ENCODE measurements at regions not wholly inside any gene's neighbourhood (a gene's known extent, or its start where the extent isn't known, plus 50 kb on each side); places are given as distances from the start of the nearest gene placed in this dataset.

- H3K27me3 ChIP-seq (ENCODE audit: control insufficient read depth, insufficient read depth, low read length), result no peaks in the 10 kb centered on the region
- Mint-ChIP-seq H3K9me3 (peaks cover 0 to 2% of the 10 kb centered on the region in 2 donors), H3K4me3 (no peak overlapping the region), H3K27ac (no peak overlapping the region), H3K4me1 (peaks cover 3 to 8% of the 10 kb centered on the region in 2 donors), H3K36me3 (no peaks in the 10 kb centered on the region), H3K27me3 (ENCODE audit: low read depth in 2 of 2) (no peaks in the 10 kb centered on the region)
- intact Hi-C loops (cut with micrococcal nuclease), result no loop called here
- ATAC-seq, result no peak
- no peaks in the 10 kb centered on the region for H3K36me3 ChIP-seq (ENCODE audit: control insufficient read depth, insufficient read depth, low read length)
- no peak overlapping the region for H3K27ac ChIP-seq (ENCODE audit: low read length)
- 94% methylated on average over 2 of the region's 2 CpGs for WGBS (ENCODE audit: insufficient coverage)
- H3K4me1 ChIP-seq (ENCODE audit: control insufficient read depth, insufficient read depth, low read length), result no peaks in the 10 kb centered on the region
- no peak for TF ChIP-seq CTCF (IDR thresholded peaks at IDR 0.05)
- no peak overlapping the region for H3K4me3 ChIP-seq (ENCODE audit: low read length)
- no peak for DNase-seq
- H3K9me3 ChIP-seq (ENCODE audit: control insufficient read depth, insufficient read depth, low read length), result no peaks in the 10 kb centered on the region
These were observed 137.3 kb upstream of the SETBP1 start for GRCh38 chr18:44543387-44543786.

- H3K27me3 Mint-ChIP-seq (ENCODE audit: low read depth in 2 of 2), result no peaks in the 10 kb centered on the region
- H3K4me3 ChIP-seq (ENCODE audit: low read length), result no peak overlapping the region
- H3K36me3 Mint-ChIP-seq, result peaks cover 6% of the 10 kb centered on the region
- H3K27ac Mint-ChIP-seq, result no peak overlapping the region
- intact Hi-C loops (cut with micrococcal nuclease), result no loop called here
- no peak overlapping the region for H3K27ac ChIP-seq (ENCODE audit: low read length)
- ATAC-seq (no peak), DNase-seq (no peak)
- peaks cover 3% of the 10 kb centered on the region for H3K4me1 ChIP-seq (ENCODE audit: control insufficient read depth, insufficient read depth, low read length)
- no peak overlapping the region for H3K4me3 Mint-ChIP-seq
- no peak for TF ChIP-seq CTCF (IDR thresholded peaks at IDR 0.05)
- H3K4me1 Mint-ChIP-seq, result peaks cover 17 to 26% of the 10 kb centered on the region in 2 donors
- no peaks in the 10 kb centered on the region for H3K9me3 ChIP-seq (ENCODE audit: control insufficient read depth, insufficient read depth, low read length)
- H3K9me3 Mint-ChIP-seq, result peaks cover 0 to 2% of the 10 kb centered on the region in 2 donors
- 97% methylated on average over 2 of the region's 2 CpGs for WGBS (ENCODE audit: insufficient coverage)
- H3K36me3 ChIP-seq (ENCODE audit: control insufficient read depth, insufficient read depth, low read length), result no peaks in the 10 kb centered on the region
- H3K27me3 ChIP-seq (ENCODE audit: control insufficient read depth, insufficient read depth, low read length), result no peaks in the 10 kb centered on the region
These were observed 135.2 kb upstream of the SETBP1 start for GRCh38 chr18:44545359-44545985.

- DNase-seq, result no peak
- H3K27me3 ChIP-seq (ENCODE audit: control insufficient read depth, insufficient read depth, low read length), result no peaks in the 10 kb centered on the region
- intact Hi-C loops (cut with micrococcal nuclease), result no loop called here
These were observed 133.7 kb upstream of the SETBP1 start for GRCh38 chr18:44546954-44547353.

More at GRCh38 chr18:44546954-44547353, 133.7 kb upstream of the SETBP1 start:
- Mint-ChIP-seq H3K36me3 (peaks cover 6% of the 10 kb centered on the region), H3K4me3 (no peak overlapping the region), H3K27me3 (ENCODE audit: low read depth in 2 of 2) (no peaks in the 10 kb centered on the region), H3K4me1 (peaks cover 17 to 26% of the 10 kb centered on the region in 2 donors), H3K27ac (no peak overlapping the region), H3K9me3 (peaks cover 0 to 4% of the 10 kb centered on the region in 2 donors)
- H3K4me1 ChIP-seq (ENCODE audit: control insufficient read depth, insufficient read depth, low read length), result peaks cover 3% of the 10 kb centered on the region
- H3K4me3 ChIP-seq (ENCODE audit: low read length), result no peak overlapping the region
- no peak overlapping the region for H3K27ac ChIP-seq (ENCODE audit: low read length)
- 85% methylated on average over 1 of the region's 3 CpGs for WGBS (ENCODE audit: insufficient coverage)
- TF ChIP-seq CTCF (IDR thresholded peaks at IDR 0.05), result no peak
- H3K9me3 ChIP-seq (ENCODE audit: control insufficient read depth, insufficient read depth, low read length), result no peaks in the 10 kb centered on the region
- H3K36me3 ChIP-seq (ENCODE audit: control insufficient read depth, insufficient read depth, low read length), result no peaks in the 10 kb centered on the region
- no peak for ATAC-seq

Data from natural killer cell (primary cell).